Activated T-helper 2 cell treated with anti-CD3 and anti-CD28 coated beads, Interferon-gamma antibody, Interleukin-2, Interleukin-4, amounts not matched to agents 10 μg/mL and 5 μg/mL and 100 μg/mL, durations not matched to agents 14 hours and 24 hours and 36 hours (primary cell): ENCODE measurements at regions not wholly inside any gene's neighbourhood (a gene's known extent, or its start where the extent isn't known, plus 50 kb on each side); places are given as distances from the start of the nearest gene placed in this dataset.
"Not testable (repeated sequence)": the region's sequence is repeated elsewhere in the genome, so short reads cannot be mapped to it uniquely, and the experiment has no call there.

Source experiments
- DNase-seq: peaks from one replicate; pipeline ENCODE4 v3.0.0; 2021; ENCODE audit warnings: low spot score
- H3K27ac Mint-ChIP-seq: one replicate; pipeline ENCODE4 v1.8.0; 2021; ENCODE audit warnings: mixed read lengths
- H3K27me3 Mint-ChIP-seq: one replicate; pipeline ENCODE4 v1.8.0; 2021; ENCODE audit warnings: low read depth, mixed read lengths
- H3K36me3 Mint-ChIP-seq: one replicate; pipeline ENCODE4 v1.8.0; 2021; ENCODE audit warnings: low read depth, mixed read lengths
- H3K4me1 Mint-ChIP-seq: one replicate; pipeline ENCODE4 v1.8.0; 2021; ENCODE audit warnings: low read depth, mixed read lengths
- H3K4me3 Mint-ChIP-seq: one replicate; pipeline ENCODE4 v1.8.0; 2021; ENCODE audit warnings: low read depth, mild to moderate bottlenecking, moderate library complexity, mixed read lengths
- H3K9me3 Mint-ChIP-seq: one replicate; pipeline ENCODE4 v1.8.0; 2021; ENCODE audit warnings: mixed read lengths
- intact Hi-C: fragments of 100-400 bp; cut with micrococcal nuclease; formaldehyde crosslinking; loops from one replicate; pipeline ENCODE4 v1.15.1; 2023

- Mint-ChIP-seq H3K27ac (no peak overlapping the region), H3K4me3 (no peak overlapping the region), H3K9me3 (no peaks in the 10 kb centered on the region), H3K4me1 (no peaks in the 10 kb centered on the region), H3K27me3 (peaks cover 2% of the 10 kb centered on the region), H3K36me3 (no peaks in the 10 kb centered on the region)
- intact Hi-C loops, result no loop called here
- no peak for DNase-seq
Observed at GRCh38 chr12:42030588-42030987, 114.1 kb downstream of the GXYLT1 start.

- H3K4me3 Mint-ChIP-seq, result no peak overlapping the region
- no peaks in the 10 kb centered on the region for H3K9me3 Mint-ChIP-seq
- peaks cover 7% of the 10 kb centered on the region for H3K27me3 Mint-ChIP-seq
- no peaks in the 10 kb centered on the region for H3K36me3 Mint-ChIP-seq
- intact Hi-C loops, result loop anchor here (10.0 kb wide), 1 partner anchor 307 kb away; no protein-coding TSS in a partner anchor
- H3K27ac Mint-ChIP-seq, result no peak overlapping the region
- H3K4me1 Mint-ChIP-seq, result peaks cover 8% of the 10 kb centered on the region
- no peak for DNase-seq
Observed at GRCh38 chr12:42027546-42027945, 117.1 kb downstream of the GXYLT1 start.

- Mint-ChIP-seq H3K4me3 (no peak overlapping the region), H3K9me3 (no peaks in the 10 kb centered on the region), H3K27me3 (peaks cover 7% of the 10 kb centered on the region)
Observed at GRCh38 chr12:42024495-42024830, 120.2 kb downstream of the GXYLT1 start.

GRCh38 chr12:42023733-42024494, 120.8 kb downstream of the GXYLT1 start:
- intact Hi-C loops, result loop anchor here (2.0 to 10.0 kb wide), 3 partner anchors 311 to 1077 kb away; no protein-coding TSS in a partner anchor
- H3K36me3 Mint-ChIP-seq, result no peaks in the 10 kb centered on the region
- DNase-seq, result peak; percentile 49
- H3K27me3 Mint-ChIP-seq, result peaks cover 7% of the 10 kb centered on the region
- H3K27ac Mint-ChIP-seq, result no peak overlapping the region
- H3K4me1 Mint-ChIP-seq, result peaks cover 8% of the 10 kb centered on the region
- no peaks in the 10 kb centered on the region for H3K9me3 Mint-ChIP-seq
- peak overlapping the region; percentile 47 for H3K4me3 Mint-ChIP-seq

More at GRCh38 chr12:42024495-42024830, 120.2 kb downstream of the GXYLT1 start:
- H3K36me3 Mint-ChIP-seq, result no peaks in the 10 kb centered on the region
- no peak for DNase-seq
- peaks cover 8% of the 10 kb centered on the region for H3K4me1 Mint-ChIP-seq
- no peak overlapping the region for H3K27ac Mint-ChIP-seq
- intact Hi-C loops, result loop anchor here (2.0 to 10.0 kb wide), 3 partner anchors 310 to 1078 kb away; no protein-coding TSS in a partner anchor

- H3K9me3 Mint-ChIP-seq, H3K4me3 Mint-ChIP-seq, H3K36me3 Mint-ChIP-seq, H3K27ac Mint-ChIP-seq, DNase-seq, H3K4me1 Mint-ChIP-seq: not testable (repeated sequence)
- intact Hi-C loops, result loop anchor here (10.0 kb wide), 1 partner anchor 313 kb away; no protein-coding TSS in a partner anchor
- peaks cover 10% of the 10 kb centered on the region for H3K27me3 Mint-ChIP-seq
Observed at GRCh38 chr12:42021937-42022336, 122.7 kb downstream of the GXYLT1 start.

- Mint-ChIP-seq H3K4me1 (peaks cover 8% of the 10 kb centered on the region), H3K27me3 (peaks cover 10% of the 10 kb centered on the region), H3K27ac (no peak overlapping the region), H3K36me3 (no peaks in the 10 kb centered on the region), H3K9me3 (no peaks in the 10 kb centered on the region), H3K4me3 (no peak overlapping the region)
- DNase-seq, result no peak
- intact Hi-C loops, result loop anchor here (10.0 kb wide), 1 partner anchor 313 kb away; no protein-coding TSS in a partner anchor
Observed at GRCh38 chr12:42021469-42021868, 123.2 kb downstream of the GXYLT1 start.

- H3K36me3 Mint-ChIP-seq, result no peaks in the 10 kb centered on the region
- no peak overlapping the region for H3K4me3 Mint-ChIP-seq
- no peaks in the 10 kb centered on the region for H3K9me3 Mint-ChIP-seq
- no peak for DNase-seq
- peaks cover 8% of the 10 kb centered on the region for H3K4me1 Mint-ChIP-seq
- no peak overlapping the region for H3K27ac Mint-ChIP-seq
- intact Hi-C loops, result loop anchor here (10.0 kb wide), 1 partner anchor 315 kb away; no protein-coding TSS in a partner anchor
- H3K27me3 Mint-ChIP-seq, result peaks cover 13% of the 10 kb centered on the region
Observed at GRCh38 chr12:42020226-42020625, 124.4 kb downstream of the GXYLT1 start.

GRCh38 chr12:42019746-42020145, 124.9 kb downstream of the GXYLT1 start:
- no peak for DNase-seq
- Mint-ChIP-seq H3K36me3 (no peaks in the 10 kb centered on the region), H3K9me3 (no peaks in the 10 kb centered on the region), H3K27me3 (peaks cover 13% of the 10 kb centered on the region), H3K4me3 (no peak overlapping the region), H3K4me1 (peaks cover 8% of the 10 kb centered on the region), H3K27ac (no peak overlapping the region)
- intact Hi-C loops, result loop anchor here (10.0 kb wide), 1 partner anchor 315 kb away; no protein-coding TSS in a partner anchor

GRCh38 chr12:42017051-42017450, 127.6 kb downstream of the GXYLT1 start:
- H3K9me3 Mint-ChIP-seq, result no peaks in the 10 kb centered on the region
- peaks cover 6% of the 10 kb centered on the region for H3K27me3 Mint-ChIP-seq
- no peak overlapping the region for H3K4me3 Mint-ChIP-seq
- no peak overlapping the region for H3K27ac Mint-ChIP-seq
- no peak for DNase-seq
- H3K36me3 Mint-ChIP-seq, result no peaks in the 10 kb centered on the region
- no peaks in the 10 kb centered on the region for H3K4me1 Mint-ChIP-seq
- intact Hi-C loops, result no loop called here

GRCh38 chr12:42015051-42015461, 129.6 kb downstream of the GXYLT1 start:
- H3K4me1 Mint-ChIP-seq, result no peaks in the 10 kb centered on the region
- H3K36me3 Mint-ChIP-seq, result no peaks in the 10 kb centered on the region
- no peaks in the 10 kb centered on the region for H3K9me3 Mint-ChIP-seq
- no peak overlapping the region for H3K4me3 Mint-ChIP-seq
- no peak overlapping the region for H3K27ac Mint-ChIP-seq
- peaks cover 6% of the 10 kb centered on the region for H3K27me3 Mint-ChIP-seq
- intact Hi-C loops, result no loop called here
- DNase-seq, result no peak

GRCh38 chr12:42012501-42012900, 132.2 kb downstream of the GXYLT1 start:
- DNase-seq, H3K27ac Mint-ChIP-seq, H3K27me3 Mint-ChIP-seq, H3K9me3 Mint-ChIP-seq, intact Hi-C loops, H3K4me1 Mint-ChIP-seq, H3K36me3 Mint-ChIP-seq, H3K4me3 Mint-ChIP-seq: not testable (repeated sequence)

GRCh38 chr12:42010715-42011114, 134.0 kb downstream of the GXYLT1 start:
- Mint-ChIP-seq H3K36me3 (no peaks in the 10 kb centered on the region), H3K4me3 (no peak overlapping the region), H3K27me3 (peaks cover 2% of the 10 kb centered on the region), H3K27ac (no peak overlapping the region), H3K9me3 (no peaks in the 10 kb centered on the region), H3K4me1 (no peaks in the 10 kb centered on the region)
- no peak for DNase-seq
- intact Hi-C loops, result no loop called here

GRCh38 chr12:42010257-42010656, 134.4 kb downstream of the GXYLT1 start:
- Mint-ChIP-seq H3K36me3 (no peaks in the 10 kb centered on the region), H3K9me3 (no peaks in the 10 kb centered on the region), H3K4me1 (no peaks in the 10 kb centered on the region), H3K27ac (no peak overlapping the region), H3K4me3 (no peak overlapping the region), H3K27me3 (no peaks in the 10 kb centered on the region)
- intact Hi-C loops, result no loop called here
- DNase-seq, result no peak
